Kidney (tissue), 13 donors: ENCODE measurements at regions not wholly inside any gene's neighbourhood (a gene's known extent, or its start where the extent isn't known, plus 50 kb on each side); places are given as distances from the start of the nearest gene placed in this dataset.

Experiments used
- DNase-seq, 5 donors: peaks; one replicate each; pipeline ENCODE4 v3.0.0-alpha.2; 2013 to 2020
- FAIRE-seq: peaks from 2 replicates; lab custom pipeline; 2012; peaks lifted over from hg19 to GRCh38; lab: Jason Lieb, UNC
- H3K27ac ChIP-seq, 2 donors: one replicate each; pipeline ENCODE4 v1.7.0; 2013; ENCODE audit warnings: low read depth in 2 of 2, low read length in 2 of 2, inconsistent platforms in 1 of 2
- H3K27me3 ChIP-seq: one replicate; pipeline ENCODE4 v1.7.1; 2013; ENCODE audit warnings: low read length, inconsistent platforms; ENCODE audit not compliant: control insufficient read depth, insufficient read depth
- H3K36me3 ChIP-seq, 3 donors: one replicate each; pipeline versions ENCODE4 v1.7.0 to v1.7.1; 2013; ENCODE audit warnings: low read length in 3 of 3, control low read depth in 1 of 3, inconsistent platforms in 1 of 3; ENCODE audit not compliant: insufficient read depth in 3 of 3, control insufficient read depth in 2 of 3
- H3K4me1 ChIP-seq, 3 donors: one replicate each; pipeline versions ENCODE4 v1.7.0 to v1.7.1; 2013; ENCODE audit warnings: low read length in 3 of 3, inconsistent platforms in 1 of 3, low read depth in 1 of 3; ENCODE audit not compliant: control insufficient read depth in 2 of 3, insufficient read depth in 2 of 3
- H3K4me3 ChIP-seq, 3 donors: one replicate each; pipeline versions ENCODE4 v1.7.0 to v1.8.1; 2013; ENCODE audit warnings: low read length in 3 of 3, control low read depth in 1 of 3, inconsistent platforms in 1 of 3
- H3K9ac ChIP-seq, 3 donors: one replicate each; pipeline versions ENCODE4 v1.7.0 to v1.7.1; 2013; ENCODE audit warnings: low read length in 3 of 3, control low read depth in 1 of 3, inconsistent platforms in 1 of 3
- H3K9me3 ChIP-seq, 3 donors: one replicate each; pipeline versions ENCODE4 v1.7.0 to v1.7.1; 2013; ENCODE audit warnings: low read length in 3 of 3, control low read depth in 1 of 3, inconsistent platforms in 1 of 3; ENCODE audit not compliant: control insufficient read depth in 2 of 3, insufficient read depth in 1 of 3
- intact Hi-C: fragments of 100-400 bp; cut with DNase I; formaldehyde crosslinking; loops from one replicate; pipeline ENCODE4 v1.11.1; 2022
- TF ChIP-seq, protein P1 (sequence below): IDR thresholded peaks from 3 replicates; pipeline ENCODE4 v1.5.1; 2012; ENCODE audit warnings: mild to moderate bottlenecking, moderate library complexity, borderline replicate concordance; ENCODE audit not compliant: insufficient read depth; ENCODE audit errors: extremely low read depth
- donor health status: control.
- donor health status: control.
- donor health status: control.
- donor health status: control.
- donor health status: control.
- donor health status: DM: yes; HTN: yes; CAD: no.
- donor health status: Normal renal cell carcinoma (clear cell type).

DNA sequence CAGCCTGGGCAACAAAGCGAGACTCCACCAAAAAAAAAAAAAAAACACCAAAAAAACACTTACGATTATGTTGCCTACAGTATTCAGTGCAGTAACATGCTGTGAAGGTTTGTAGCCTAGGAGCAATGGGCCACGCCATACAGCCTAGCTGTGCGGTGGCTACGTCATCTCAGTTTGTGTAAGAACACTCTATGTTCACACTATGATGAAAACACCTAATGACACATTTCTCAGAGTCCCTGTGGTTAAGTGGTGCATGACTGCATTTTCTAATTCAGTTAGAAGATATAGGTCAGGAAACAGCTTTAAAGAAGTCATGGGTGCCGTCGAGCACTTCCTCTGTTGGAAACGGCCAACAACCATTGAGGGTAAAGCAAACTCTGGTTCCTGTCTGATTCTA lies 75.7 kb upstream of the ANO1 start:
- TF ChIP-seq, protein P1, sequence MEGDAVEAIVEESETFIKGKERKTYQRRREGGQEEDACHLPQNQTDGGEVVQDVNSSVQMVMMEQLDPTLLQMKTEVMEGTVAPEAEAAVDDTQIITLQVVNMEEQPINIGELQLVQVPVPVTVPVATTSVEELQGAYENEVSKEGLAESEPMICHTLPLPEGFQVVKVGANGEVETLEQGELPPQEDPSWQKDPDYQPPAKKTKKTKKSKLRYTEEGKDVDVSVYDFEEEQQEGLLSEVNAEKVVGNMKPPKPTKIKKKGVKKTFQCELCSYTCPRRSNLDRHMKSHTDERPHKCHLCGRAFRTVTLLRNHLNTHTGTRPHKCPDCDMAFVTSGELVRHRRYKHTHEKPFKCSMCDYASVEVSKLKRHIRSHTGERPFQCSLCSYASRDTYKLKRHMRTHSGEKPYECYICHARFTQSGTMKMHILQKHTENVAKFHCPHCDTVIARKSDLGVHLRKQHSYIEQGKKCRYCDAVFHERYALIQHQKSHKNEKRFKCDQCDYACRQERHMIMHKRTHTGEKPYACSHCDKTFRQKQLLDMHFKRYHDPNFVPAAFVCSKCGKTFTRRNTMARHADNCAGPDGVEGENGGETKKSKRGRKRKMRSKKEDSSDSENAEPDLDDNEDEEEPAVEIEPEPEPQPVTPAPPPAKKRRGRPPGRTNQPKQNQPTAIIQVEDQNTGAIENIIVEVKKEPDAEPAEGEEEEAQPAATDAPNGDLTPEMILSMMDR: no peak
- DNase-seq: no peak
- no peaks in the 10 kb centered on the region for H3K36me3 ChIP-seq
- no peak for FAIRE-seq
- H3K27me3 ChIP-seq: no peaks in the 10 kb centered on the region
- no peaks in the 10 kb centered on the region for H3K4me1 ChIP-seq
- no peak overlapping the region for H3K4me3 ChIP-seq
- no peak overlapping the region for H3K9ac ChIP-seq
- intact Hi-C loops: no loop called here
- H3K27ac ChIP-seq: no peak overlapping the region
- no peaks in the 10 kb centered on the region for H3K9me3 ChIP-seq

- TF ChIP-seq, protein P1: no peak
- FAIRE-seq (no peak), DNase-seq (peak in 2 of 5 donors; percentile 13 to 34)
- Histone ChIP-seq H3K27me3 (no peaks in the 10 kb centered on the region), H3K4me3 (no peak overlapping the region), H3K4me1 (no peaks in the 10 kb centered on the region), H3K9ac (no peak overlapping the region), H3K36me3 (no peaks in the 10 kb centered on the region), H3K27ac (no peak overlapping the region), H3K9me3 (no peaks in the 10 kb centered on the region)
- intact Hi-C loops: no loop called here
These were observed 72.9 kb upstream of the ANO1 start for GRCh38 chr11:70005107-70005818.

DNA sequence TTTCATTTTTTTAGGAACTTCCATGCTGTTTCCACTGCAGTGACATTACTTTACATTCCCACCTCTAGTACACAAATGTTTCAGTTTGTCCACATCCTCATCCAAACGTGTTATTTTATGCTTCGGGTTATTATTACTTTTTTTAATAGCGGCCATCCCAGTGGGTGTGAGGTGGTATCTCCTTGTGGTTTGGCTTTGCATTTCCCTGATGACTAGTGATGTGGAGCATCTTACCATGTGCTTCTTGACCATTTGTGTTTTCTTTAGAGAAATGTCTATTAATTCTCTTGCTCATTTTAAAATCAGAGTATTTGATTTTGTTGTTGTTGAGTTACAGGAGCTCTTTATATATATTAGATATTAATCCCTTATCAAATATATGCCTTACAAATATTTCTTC lies 70.3 kb upstream of the ANO1 start:
- Histone ChIP-seq H3K27ac (no peak overlapping the region), H3K4me1 (no peaks in the 10 kb centered on the region), H3K9me3 (no peaks in the 10 kb centered on the region), H3K4me3 (no peak overlapping the region), H3K27me3 (no peaks in the 10 kb centered on the region), H3K36me3 (no peaks in the 10 kb centered on the region), H3K9ac (no peak overlapping the region)
- DNase-seq: no peak
- no peak for FAIRE-seq
- intact Hi-C loops: no loop called here
- TF ChIP-seq, protein P1: no peak

DNA sequence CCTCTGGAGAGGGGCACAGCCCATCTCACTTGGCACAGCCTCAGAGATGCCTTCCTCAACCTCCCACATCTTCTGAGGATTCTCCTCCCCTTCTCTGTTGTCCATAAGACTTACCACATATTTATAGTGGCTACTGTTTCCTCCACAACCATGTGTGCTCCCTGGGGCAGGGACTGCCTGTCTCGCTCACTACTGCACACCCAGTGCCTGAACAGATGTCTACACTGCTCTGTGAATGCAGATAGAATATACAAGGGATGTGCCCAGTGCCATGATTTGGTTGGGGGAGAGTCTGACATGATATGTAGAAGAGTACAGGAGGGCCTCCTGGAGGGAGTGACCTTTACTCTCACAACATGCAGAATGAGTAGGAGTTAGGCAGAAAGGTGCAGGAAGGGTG lies 67.3 kb upstream of the ANO1 start:
- Histone ChIP-seq H3K4me1 (no peaks in the 10 kb centered on the region), H3K9ac (no peak overlapping the region), H3K9me3 (no peaks in the 10 kb centered on the region), H3K36me3 (no peaks in the 10 kb centered on the region), H3K4me3 (no peak overlapping the region), H3K27ac (no peak overlapping the region), H3K27me3 (no peaks in the 10 kb centered on the region)
- FAIRE-seq (no peak), DNase-seq (no peak)
- TF ChIP-seq, protein P1: no peak
- intact Hi-C loops: no loop called here
